PC-3 (cell line): ENCODE measurements at regions not wholly inside any gene's neighbourhood (a gene's known extent, or its start where the extent isn't known, plus 50 kb on each side); places are given as distances from the start of the nearest gene placed in this dataset.

Source experiments
- CTCF ChIP-seq: fragments of 300-600 bp; sonication (generic); conservative IDR thresholded peaks from 2 replicates; pipeline ENCODE4 v1.5.1; 2017; ENCODE audit warnings: antibody characterized with exemption, low read depth, mild to moderate bottlenecking, low read length
- EZH2 ChIP-seq: fragments of 300-600 bp; sonication (generic); IDR thresholded peaks from one replicate; pipeline ENCODE4 v1.6.1; 2017; ENCODE audit warnings: antibody characterized with exemption, mild to moderate bottlenecking, low read length; ENCODE audit not compliant: unreplicated experiment
- EZH2phosphoT487 ChIP-seq: fragments of 300-600 bp; sonication (generic); IDR thresholded peaks from 2 replicates; pipeline ENCODE4 v1.6.1; 2018; ENCODE audit warnings: mild to moderate bottlenecking, antibody characterized with exemption, low read length, borderline replicate concordance

GRCh38 chr1:58978096-58978495, 194.2 kb upstream of the JUN start:
- TF ChIP-seq CTCF (no peak), EZH2 (no peak), EZH2phosphoT487 (no peak)
